ENCODE measurements at regions not wholly inside any gene's neighbourhood (a gene's known extent, or its start where the extent isn't known, plus 50 kb on each side); places are given as distances from the start of the nearest gene placed in this dataset.

- peak; percentile 51 for TF ChIP-seq PKNOX1 (IDR thresholded peaks at IDR 0.05)
- TF ChIP-seq ZNF622 (IDR thresholded peaks at IDR 0.05) = no peak
- no peak for TF ChIP-seq NRF1 (conservative IDR thresholded peaks at IDR 0.05; ENCODE audit: low read depth, low read length)
- no peak for TF ChIP-seq E2F8 (IDR thresholded peaks at IDR 0.05; ENCODE audit: low read depth, partially characterized antibody)
- TF ChIP-seq SIN3A (IDR thresholded peaks at IDR 0.05; ENCODE audit: low read depth, low read length) = no peak
Measured at GRCh38 chr2:52934920-52935640, 832.5 kb upstream of the CHAC2 start (continued).

- peak overlapping the region; percentile 17; the same call in 1 of the 2 replicates for H3K4me2 ChIP-seq (ENCODE audit: control insufficient read depth, insufficient read depth)
- H2AFZ ChIP-seq (ENCODE audit: control insufficient read depth, low read depth, low read length) = no peak overlapping the region
- RAD21 ChIA-PET (ENCODE audit: unreplicated experiment) = no interaction called here
- no peaks in the 10 kb centered on the region for H3K27me3 ChIP-seq (replicated peaks in 1 of 2; ENCODE audit: control insufficient read depth in 2 of 2, insufficient read depth in 2 of 2, low read length in 1 of 2)
- H3K4me1 ChIP-seq (ENCODE audit: control insufficient read depth, insufficient read depth, low read length) = peaks cover 4% of the 10 kb centered on the region; the same call in 1 of the 2 replicates
- H3K79me2 ChIP-seq (ENCODE audit: control insufficient read depth, insufficient read depth, low read length) = no peaks in the 10 kb centered on the region
- intact Hi-C loops (cut with micrococcal nuclease; ENCODE audit: unreplicated experiment) = no loop called here
- no peak overlapping the region for H3K4me3 ChIP-seq
- H3K27ac ChIP-seq (ENCODE audit: control insufficient read depth, insufficient read depth) = no peak overlapping the region
- 40% methylated on average over 3 of the region's 3 CpGs for WGBS (ENCODE audit: insufficient coverage, insufficient replicate concordance, low lambda C conversion rate, missing lambda C conversion rate)
- ATAC-seq (peak; percentile 87), DNase-seq (ENCODE audit: low read depth, low spot score) (peak; percentile 46), FAIRE-seq (peak; percentile 7)
- POLR2A ChIA-PET = no interaction called here
- no peaks in the 10 kb centered on the region for H3K36me3 ChIP-seq (ENCODE audit: control insufficient read depth in 2 of 2, insufficient read depth in 2 of 2, low read length in 1 of 2)
- no peak overlapping the region for H3K9ac ChIP-seq (ENCODE audit: control insufficient read depth, insufficient read depth, low read length)
- CTCF ChIA-PET = no interaction called here
- in situ Hi-C loops (cut with MboI) = no loop called here
- no peaks in the 10 kb centered on the region; the same call in 1 of the 3 replicates for H3K9me3 ChIP-seq (replicated peaks; ENCODE audit: control insufficient read depth, insufficient read depth, low read length)
- H4K20me1 ChIP-seq (ENCODE audit: control insufficient read depth, insufficient read depth) = no peaks in the 10 kb centered on the region
- no TSS peak for BruUV-seq (replicated peaks)
- SMC1A ChIA-PET (ENCODE audit: uncharacterized antibody, unreplicated experiment) = interaction anchor here (0.6 kb wide), 1 partner anchor 571 kb away, joined by 3 read pairs; no protein-coding TSS in a partner anchor
- no peak for TF ChIP-seq SREBF2 (IDR thresholded peaks at IDR 0.05; ENCODE audit: low read length)
- peak; percentile 90 for TF ChIP-seq SKIL (IDR thresholded peaks at IDR 0.05; ENCODE audit: low read depth, poor library complexity, severe bottlenecking)
- TF ChIP-seq NRF1 (conservative IDR thresholded peaks at IDR 0.05; ENCODE audit: low read depth, low read length) = no peak
- TF ChIP-seq HDAC6 (IDR thresholded peaks at IDR 0.05; ENCODE audit: unreplicated experiment) = no peak
- no peak for TF ChIP-seq SIX5 (IDR thresholded peaks at IDR 0.05; ENCODE audit: low read depth, low read length, severe bottlenecking)
- TF ChIP-seq SMC3 (IDR thresholded peaks at IDR 0.05; ENCODE audit: borderline replicate concordance, low read length) = no peak
- peak; percentile 65; the same call in 1 of the 2 replicates for TF ChIP-seq MEF2A (IDR thresholded peaks at IDR 0.05; ENCODE audit: insufficient read depth, low read depth, low read length)
- 0 out of 2 replicates have a peak, but pooled peaks have one; percentile 39 for TF ChIP-seq PAX5 (IDR thresholded peaks at IDR 0.05; ENCODE audit: borderline replicate concordance, low read depth, low read length)
- peak; percentile 40 for TF ChIP-seq BCL3 (IDR thresholded peaks at IDR 0.05; ENCODE audit: borderline replicate concordance, insufficient read depth, low read depth, low read length, poor library complexity, severe bottlenecking)
- TF ChIP-seq RBBP5 (conservative IDR thresholded peaks at IDR 0.05) = no peak
Measured at GRCh38 chr2:52934323-52934898, 833.2 kb upstream of the CHAC2 start.
